ENCODE measurements at regions not wholly inside any gene's neighbourhood (a gene's known extent, or its start where the extent isn't known, plus 50 kb on each side); places are given as distances from the start of the nearest gene placed in this dataset.

DNA sequence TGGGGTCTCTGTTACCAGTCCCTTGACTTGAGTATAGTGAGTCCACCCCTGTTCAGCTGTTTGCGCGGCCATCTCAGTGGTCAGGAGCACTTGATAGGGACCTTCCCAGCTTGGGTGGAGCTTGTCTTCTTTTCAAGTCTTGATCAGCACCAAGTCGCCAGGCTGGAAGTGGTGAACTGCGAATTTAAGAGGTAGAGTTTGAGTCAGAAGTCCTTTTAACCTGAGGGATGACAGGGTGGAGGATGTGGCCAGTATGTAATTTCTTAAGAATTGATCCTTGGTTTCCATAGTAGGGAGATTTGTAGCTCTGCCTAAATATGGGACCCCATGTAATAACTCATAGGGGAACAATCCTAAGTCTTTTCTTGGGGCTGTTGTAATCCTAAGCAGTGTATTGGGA is 86.3 kb upstream of the XCR1 start:
- DNase-seq, result no peak

DNA sequence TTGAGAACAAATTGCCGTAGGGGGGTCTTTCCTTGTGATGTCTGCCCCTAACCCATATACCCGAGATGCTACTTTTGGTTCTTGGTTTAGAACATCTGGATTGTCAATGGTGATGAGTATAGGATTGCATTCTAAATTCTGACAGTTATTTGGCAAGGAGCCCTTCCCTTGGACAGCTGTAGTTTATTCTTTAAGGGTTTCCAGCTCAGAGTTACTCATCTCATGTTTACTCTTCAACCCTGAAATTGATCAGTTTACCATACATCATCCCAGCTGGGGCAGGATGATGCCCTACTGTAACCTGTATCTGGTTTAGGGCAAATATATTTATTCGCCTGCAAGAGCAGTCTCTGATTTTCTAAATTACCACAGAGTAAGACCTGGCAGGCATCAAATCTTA is 85.7 kb upstream of the XCR1 start:
- no peak for DNase-seq

DNA sequence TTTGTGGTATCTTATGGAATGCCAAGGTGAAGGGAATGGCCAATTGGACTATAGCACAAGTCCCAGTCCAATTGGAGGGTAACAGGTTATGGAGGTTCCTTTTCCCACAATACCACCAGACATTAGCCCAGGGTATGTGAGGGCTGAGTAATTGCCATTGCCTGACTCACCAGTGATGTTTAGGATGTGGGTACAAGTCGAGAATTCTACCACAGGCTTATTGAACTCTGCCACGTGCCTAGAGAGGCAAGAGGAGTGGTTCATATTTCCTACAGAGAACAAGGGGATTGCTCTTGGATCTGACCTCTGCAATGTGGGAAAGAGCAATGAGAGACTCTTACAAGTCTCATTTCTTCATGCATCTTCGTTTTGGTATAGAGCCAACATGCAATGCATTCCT is 85.0 kb upstream of the XCR1 start:
- no peak for DNase-seq

DNA sequence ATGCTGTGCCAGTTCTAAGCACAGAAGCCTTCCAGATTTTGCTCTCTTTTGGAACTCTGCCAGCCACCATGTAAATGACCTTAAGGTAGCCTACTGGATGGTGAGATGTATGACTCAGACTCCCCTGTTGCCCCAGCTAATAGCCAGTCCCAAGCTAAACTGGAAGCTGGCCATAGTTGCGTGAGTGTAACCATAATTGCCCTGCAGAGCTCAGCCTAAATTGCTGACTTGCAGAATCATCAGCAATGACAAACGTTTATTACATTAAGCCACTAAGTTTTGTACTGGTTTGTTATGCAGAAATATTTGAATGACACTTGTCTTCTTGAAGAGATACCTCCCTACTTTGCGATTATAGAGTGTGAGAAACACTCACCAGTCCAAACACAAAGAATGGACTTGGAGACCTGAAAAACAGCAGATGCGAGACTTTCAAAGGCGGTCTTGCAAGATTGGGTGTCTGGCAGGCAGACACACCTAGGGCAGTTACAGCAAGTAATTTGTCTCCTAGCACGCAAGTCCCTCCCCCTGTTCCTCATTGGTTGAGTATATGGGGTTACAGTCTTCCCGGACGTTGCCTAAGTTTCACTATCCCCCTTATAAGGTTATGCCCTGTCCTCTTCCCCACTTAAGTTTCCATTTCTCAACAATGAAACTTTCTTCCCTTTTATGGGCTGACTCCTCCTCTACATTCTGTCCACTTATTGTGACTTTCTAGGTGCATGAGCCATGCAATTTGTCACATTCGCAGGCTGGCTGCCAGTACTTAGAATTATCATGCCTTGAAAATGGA is 83.6 kb upstream of the XCR1 start:
- peak; percentile 40 for DNase-seq

DNA sequence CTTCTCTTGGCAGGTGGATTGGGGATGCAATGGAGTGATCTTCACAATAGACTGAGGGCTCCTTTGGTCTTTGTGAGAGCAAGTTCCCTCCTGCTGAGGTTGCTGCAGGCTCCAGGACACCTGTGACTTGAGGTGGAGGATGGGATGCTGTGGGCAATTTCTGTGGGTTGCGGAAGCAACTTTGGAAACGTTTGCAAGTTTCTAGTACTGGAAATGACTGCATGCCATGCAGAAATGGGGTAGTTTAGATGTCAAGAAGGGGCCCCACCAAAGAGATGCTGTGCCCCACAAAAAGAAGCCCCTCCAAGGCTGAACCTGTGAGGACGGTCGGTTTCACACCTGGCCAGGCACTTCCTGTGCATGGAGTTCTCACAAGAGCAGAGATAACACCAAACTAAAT is 80.4 kb upstream of the XCR1 start:
- DNase-seq, result no peak

DNA sequence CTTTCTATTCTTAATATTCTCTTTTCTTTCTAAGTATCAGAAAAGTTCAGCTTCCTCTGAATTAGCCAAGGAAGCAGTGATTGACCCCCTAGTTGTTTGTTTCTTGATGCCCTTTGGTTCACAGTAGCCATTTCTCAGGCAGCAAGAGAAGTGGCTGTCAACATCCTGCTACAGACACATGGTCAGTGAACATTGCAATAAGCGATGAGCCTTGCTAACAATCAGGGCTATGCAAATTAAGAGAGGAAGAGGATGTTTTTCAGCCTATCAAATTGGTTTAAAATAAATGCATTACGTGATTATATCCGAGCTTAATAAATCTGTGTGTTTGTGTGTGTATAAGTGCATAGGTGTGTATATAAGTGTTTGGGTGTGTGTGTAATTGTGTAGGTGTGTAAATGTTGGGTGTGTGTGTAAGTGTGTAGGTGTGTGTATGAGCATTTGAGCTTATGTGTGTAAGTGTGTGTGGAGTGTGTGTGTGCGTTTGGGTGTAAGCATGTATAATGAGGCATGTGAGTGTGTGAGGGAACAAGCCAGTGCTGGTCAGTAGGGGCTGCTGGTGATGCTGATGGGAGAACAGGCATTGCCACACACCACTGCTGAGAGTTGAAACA is 78.1 kb upstream of the XCR1 start:
- DNase-seq, result no peak

DNA sequence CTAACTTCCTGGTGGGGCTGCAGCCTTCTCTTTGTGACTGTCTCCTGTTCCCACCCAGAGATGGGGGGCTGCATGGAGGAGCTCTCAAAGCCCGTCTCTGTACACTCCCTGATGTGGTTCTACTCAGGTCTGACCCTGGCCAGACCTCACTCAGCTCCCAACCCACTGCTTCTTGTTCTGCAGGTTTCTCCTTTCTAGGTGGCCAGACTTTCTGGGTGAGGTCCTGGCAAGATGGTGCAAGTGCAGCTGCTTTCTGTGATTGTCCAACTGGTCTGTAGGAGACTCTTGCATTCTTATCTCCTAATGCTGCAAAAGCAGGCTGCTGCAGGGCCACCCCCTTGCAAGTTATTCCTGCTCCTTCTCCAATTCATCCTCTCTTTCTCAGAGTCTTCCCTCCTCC is 77.4 kb upstream of the XCR1 start:
- no peak for DNase-seq

DNA sequence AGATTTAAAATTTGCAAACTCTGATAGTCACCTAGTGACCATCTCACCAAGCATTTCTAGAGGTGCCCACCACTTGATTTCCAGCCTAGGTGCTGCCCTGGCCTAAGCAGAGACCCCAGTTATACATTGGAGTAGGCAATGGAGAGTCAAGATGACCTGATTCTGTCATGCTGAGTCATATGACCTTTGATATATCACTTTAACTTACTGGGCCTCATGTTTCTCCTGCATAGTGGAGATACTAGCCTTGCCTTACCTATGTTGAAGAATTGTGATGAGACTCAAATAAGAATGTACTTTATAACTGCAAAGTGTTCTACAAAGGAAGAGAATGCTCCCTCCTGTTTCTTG is 75.5 kb upstream of the XCR1 start:
- no peak for DNase-seq

DNA sequence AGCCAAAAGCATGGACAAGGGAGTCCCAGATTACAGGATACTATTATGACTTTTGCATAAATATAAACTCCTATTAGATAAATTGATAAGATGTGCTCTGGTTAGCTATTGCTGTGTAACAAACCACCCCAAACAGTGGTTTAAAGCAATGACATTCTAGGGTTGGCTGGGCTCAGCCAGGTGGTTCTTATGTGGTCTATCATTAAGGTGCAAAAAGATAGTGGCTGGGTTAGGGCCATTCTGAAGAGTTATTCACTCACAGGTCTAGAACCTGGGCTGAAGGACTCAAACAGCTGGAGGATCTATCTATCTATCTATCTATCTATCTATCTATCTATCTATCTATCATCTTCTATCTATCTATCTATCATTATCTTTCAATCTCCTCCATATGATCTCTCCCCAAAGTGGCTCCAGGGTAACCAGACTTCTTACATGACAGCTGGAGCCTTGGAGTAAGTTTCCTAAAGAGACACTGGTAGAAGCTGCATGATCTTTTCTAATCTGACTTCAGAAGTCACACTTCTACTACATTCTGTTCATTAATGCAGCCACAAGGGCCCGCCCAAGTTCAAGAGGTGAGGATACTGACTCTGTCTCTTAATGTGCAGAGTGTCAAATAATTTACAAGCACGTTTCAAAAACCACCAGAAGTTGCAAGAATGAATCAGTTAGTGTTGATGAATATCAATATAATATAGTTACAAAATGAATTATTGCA is 74.9 kb upstream of the XCR1 start:
- DNase-seq, result no peak

DNA sequence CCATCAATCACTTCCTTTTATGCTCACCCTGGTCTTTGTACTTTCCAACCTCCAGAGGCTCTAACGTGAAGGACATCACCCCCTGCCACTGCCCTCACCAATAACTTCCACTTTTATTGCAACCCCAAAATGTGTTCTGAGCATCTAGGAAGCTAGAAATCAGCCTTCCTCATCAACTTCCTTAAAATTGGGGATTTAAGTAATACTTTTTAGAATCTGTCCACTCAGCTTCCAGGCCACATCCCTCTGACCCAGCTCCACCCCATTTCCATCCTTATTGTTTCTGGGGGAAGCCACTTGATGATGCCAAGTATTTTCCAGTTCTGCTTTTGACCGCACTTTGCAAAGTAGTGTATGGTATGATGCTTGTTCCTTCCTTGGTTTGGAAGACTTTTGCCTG is 73.5 kb upstream of the XCR1 start:
- DNase-seq, result no peak

DNA sequence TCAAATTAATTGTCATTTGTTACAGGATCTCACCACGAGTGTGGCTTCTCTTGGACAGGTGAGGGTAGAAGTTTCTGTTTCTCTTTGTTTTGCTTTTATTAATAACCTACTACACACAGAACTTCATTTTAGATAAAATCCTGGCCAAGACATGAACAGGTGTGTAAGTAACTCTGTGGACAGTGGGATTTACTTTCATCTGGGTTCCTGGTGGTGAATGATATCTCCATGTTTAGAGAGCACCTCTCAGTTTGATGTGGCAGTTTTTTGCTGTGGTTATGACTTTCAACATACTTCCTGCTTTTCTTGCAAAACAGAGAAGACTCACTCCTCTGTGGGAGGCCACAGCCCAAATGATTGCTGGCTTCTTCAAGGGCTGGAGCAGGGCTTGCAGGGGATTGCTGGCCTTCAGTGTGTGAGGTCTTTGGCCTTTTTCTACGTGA is 71.1 kb upstream of the XCR1 start:
- DNase-seq, result no peak

DNA sequence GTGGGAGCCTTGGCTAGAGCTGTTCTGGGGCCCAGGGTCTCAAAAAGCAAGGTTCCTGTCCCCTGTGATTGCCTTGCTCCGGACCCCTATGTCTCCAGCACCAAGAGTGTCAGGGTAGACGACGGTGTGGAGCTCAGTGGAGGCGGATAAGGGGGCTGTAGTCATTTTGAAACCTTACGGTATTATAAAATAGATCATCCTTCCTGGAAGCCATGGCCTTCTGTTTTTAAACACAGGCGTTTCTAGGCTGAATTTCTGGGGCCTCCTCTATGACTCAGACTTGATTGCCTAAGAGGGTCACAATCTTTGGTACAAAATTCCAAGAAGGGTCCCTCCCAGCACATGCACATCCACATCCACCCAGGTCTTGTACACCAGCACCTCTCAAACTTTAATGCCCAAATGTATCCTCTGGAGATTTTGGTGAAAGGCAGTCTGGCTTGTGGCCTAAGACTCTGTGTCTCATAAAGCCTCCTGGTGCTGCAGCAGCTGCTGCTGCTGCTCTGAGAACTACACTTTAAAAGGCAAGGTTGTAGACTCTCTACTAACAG is 70.5 kb upstream of the XCR1 start:
- no peak for DNase-seq

DNA sequence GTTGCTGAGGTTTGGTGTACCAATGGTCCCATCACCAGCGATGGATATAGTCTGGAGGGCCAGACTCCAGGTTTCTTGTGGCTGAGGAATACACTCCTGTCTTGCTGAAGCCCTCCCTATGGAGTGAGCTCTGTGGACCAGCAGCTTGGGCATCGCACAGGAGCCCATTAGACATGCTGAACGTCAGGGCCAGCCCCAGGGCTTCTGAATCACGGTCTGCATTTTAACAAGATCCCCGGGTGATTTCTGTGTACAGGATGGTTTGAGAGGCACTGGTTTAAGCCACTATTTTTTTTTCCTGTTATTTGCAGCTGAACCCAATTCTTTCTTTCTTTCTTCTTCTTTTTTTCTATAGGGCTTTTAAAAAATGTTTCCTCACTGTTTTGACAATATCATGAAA is 69.5 kb upstream of the XCR1 start:
- DNase-seq, result no peak

DNA sequence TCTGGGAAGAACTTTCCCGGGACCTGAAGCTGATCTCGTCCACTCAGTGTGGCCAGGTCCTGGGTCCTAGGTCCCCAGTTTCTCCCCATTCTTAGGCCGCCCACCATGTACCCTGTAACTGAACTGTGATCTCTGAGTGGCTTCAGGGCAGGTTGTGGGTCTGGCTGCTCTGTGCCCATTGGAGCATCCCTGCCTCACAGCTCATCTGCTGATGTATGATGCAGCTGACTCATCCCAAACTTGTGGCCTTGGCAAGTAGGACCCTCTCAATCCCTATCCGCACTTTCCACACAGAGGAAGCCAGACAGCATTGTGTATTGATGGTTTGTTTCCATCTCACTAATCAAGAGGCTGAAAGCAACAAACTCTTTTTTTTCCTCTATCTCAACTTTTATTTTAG is 69.1 kb upstream of the XCR1 start:
- DNase-seq, result no peak

DNA sequence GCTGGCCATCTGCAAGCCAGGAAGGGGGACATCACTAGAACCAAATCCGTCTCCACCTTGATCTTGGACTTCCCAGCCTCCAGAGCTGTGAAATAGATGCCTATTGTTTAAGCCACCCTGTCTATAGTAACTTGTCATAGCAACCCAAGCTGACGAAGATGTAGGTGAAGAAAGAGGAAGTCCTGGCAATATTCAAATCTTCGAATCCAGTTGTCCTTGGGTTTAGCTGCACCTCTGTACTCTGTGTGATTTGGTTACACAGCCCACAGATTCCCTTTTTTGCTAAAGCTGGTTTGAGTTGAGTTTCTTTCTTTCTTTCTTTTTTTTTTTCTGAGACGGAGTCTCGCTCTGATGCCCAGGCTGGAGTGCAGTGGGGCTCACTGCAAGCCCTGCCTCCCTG is 68.0 kb upstream of the XCR1 start:
- no peak for DNase-seq

DNA sequence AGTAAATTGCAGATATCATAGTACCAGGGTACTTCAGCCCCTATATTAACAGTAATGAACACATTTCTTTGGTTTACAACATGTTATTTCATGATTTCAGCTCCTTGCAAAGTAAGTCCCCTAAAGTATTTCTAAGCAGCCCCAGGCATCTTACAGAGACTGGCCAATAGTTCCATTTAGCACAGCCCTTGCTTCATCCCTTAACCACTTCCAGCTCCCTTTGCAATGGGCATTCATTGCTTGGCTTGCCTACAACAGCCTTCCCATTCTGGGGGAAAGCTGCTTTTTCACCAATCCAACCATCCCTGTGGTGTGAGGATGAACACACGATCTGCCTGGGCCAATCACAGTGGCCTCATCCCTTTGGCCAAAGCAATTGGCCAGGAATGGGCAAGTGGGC is 67.2 kb upstream of the XCR1 start:
- DNase-seq, result no peak

DNA sequence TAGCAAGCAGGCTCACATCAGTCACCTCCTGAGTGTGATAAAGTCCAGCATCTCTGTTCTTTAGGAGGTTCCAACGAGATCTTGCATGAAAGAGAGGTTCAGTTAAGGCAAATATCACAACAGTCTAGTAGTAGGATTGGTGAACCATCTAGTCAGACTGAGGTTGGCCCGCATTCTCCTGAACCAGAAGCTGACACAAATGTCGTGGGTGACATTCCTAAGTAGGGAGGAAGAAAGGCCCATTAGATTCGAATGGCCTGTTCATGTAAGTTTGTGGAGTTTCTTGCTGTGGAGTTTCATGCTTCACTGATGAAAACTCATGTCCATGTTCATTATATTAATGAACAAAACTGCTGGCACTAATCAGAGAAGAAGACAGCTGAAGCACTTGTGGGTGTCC is 66.7 kb upstream of the XCR1 start:
- no peak for DNase-seq

DNA sequence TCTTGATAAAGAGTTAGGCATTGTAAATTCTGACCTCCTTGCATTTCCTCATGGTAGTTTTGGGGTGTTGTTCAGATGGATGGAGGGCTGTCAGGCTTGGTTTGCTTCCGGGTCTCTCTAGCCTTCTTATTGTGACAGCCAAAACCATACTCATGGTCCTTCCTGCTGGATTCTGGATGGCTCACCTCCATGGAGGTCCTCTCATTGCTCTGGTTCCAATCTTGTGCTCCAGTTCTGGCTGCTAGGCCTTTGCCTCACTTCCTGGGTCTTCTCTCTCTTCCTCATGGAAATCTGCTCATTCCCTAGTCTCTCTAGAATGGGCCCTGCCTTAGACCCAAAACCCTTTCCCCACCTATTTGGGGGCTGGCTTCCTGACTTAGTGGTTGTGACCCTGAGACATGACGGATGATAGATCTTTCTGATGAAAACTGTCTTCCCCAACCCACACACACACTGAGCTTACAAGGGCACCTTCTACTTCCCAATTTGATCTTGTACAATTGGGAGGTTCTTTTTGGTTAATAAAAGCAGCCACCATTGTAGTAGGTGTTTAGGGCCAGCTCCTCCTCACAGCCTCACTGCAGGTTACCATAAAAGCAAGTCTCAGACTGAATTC is 66.2 kb upstream of the XCR1 start:
- no peak for DNase-seq

DNA sequence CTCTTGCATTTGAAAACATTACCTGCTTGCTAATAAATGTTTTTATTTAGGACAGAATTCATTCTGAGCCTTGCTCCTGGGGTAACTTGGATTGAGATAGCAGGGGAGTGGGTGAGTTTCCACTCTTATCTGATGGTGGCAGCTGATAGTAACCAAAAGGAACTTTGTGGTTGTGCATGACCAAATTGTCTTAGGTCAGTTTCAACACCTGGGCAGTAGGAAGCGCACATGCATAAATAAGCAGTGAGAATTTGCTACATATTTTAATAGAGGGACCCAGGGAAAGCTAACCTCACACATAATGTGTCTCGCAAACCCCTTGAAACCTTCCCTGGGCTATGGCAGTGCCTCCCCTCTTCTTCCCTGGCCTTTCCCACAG is 65.4 kb upstream of the XCR1 start:
- no peak for DNase-seq

DNA sequence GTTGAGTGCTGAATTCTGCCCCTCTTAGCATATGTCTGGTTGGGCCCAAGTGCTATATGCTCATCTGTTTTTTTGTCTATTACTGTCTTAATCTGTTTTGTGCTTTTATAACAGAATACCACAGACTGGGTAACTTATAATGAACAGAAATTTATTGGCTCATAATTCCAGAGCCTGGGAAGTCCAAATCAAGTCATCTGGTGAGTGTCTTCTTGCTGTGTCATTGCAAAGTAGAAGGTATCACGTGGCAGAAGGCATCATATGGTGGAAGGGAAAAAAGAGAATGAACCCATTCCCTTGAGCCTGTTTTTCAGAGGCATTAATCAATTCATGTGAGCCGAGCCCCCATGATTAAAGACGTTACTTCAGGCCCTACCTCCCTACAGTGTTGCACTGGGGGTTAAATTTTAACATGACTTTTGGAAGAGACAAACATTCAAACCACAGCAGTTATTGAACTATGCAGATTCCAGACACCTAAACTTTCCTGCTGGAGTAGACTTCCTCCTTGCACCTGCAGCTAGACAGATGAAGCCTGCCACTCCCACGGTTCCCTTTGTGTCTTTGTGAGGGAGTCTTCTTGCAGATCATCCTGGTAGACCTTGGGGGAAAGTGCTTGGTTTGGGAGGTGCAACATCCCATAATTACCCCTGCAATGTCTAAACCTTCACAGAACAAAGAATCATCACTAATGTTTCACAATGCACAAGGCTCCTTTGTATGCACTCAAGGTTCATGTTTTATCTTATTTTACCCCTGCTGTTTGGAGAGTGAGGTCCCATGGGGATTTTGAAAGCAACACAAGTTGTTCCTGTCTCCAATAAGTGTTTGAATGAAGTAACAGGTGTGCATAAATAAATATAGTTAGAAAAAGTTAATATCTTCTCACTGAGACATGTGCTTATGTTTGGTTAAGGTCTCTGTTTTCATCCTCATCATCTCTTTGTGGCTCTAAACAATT is 64.7 kb upstream of the XCR1 start:
- DNase-seq, result no peak

DNA sequence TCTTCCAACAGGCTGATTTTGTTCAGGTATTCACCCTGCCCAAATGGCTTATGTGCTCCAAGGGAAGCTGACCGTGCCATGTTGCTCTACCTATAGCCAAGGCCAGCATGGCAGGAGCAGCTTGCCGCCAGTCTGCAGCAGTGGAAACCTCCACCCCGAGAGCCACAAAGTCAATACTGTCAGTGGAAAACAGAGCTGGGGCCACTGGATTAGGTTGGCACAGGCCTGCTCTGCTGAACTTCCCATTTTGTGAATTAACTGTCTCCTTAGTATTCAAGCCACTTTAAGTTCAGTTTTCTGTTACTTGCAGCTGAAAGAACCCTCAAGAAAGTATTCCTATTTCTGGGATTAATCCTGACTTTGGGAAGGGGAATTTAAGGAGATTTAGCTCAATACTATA is 63.8 kb upstream of the XCR1 start:
- DNase-seq, result no peak

DNA sequence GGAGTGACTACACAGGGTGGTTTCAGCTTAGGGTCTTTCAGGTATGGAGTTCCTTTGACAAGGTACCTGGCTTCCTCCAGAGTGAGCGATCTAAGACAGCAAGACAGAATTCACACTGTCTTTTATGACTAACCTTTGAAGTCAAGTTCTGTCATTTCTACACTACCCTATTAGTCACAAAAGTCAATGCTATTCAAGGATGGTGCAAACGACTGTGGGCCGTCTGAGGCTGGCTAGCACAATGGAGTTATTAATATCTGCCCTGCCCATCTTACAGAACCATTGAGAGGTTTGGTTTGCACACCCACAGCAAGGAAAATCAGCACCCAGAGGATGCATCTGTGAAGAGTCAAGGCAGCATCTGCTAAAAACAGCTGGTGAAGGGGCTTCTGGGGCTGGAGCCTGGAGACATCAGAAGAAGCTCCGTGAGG is 62.9 kb upstream of the XCR1 start:
- no peak for DNase-seq

Measured in fibroblast of skin of back (primary cell).